ENCODE measurements at regions not wholly inside any gene's neighbourhood (a gene's known extent, or its start where the extent isn't known, plus 50 kb on each side); places are given as distances from the start of the nearest gene placed in this dataset.
A peak's percentile ranks its signal among the peaks of the same experiment; 100 is the strongest.

- Histone ChIP-seq H3K27ac (no peak overlapping the region), H3K36me3 (no peaks in the 10 kb centered on the region), H3K4me1 (no peaks in the 10 kb centered on the region), H3K9me3 (no peaks in the 10 kb centered on the region), H3K27me3 (no peaks in the 10 kb centered on the region), H3K4me3 (no peak overlapping the region)
- intact Hi-C loops (cut with DNase I): no loop called here
- TF ChIP-seq CTCF (IDR thresholded peaks at IDR 0.05): no peak
- DNase-seq (no peak), ATAC-seq (no peak)
Measured at GRCh38 chr4:112876316-112876715, 173.1 kb upstream of the ANK2 start.

- Histone ChIP-seq H3K27me3 (no peaks in the 10 kb centered on the region), H3K36me3 (no peaks in the 10 kb centered on the region), H3K27ac (no peak overlapping the region), H3K4me1 (no peaks in the 10 kb centered on the region), H3K4me3 (peak overlapping the region; percentile 26), H3K9me3 (no peaks in the 10 kb centered on the region)
- intact Hi-C loops (cut with DNase I): no loop called here
- DNase-seq: no peak
- no peak for TF ChIP-seq CTCF (IDR thresholded peaks at IDR 0.05)
- no peak for ATAC-seq
Measured at GRCh38 chr4:112881842-112882241, 167.6 kb upstream of the ANK2 start.

GRCh38 chr4:112882286-112882685 is 167.2 kb upstream of the ANK2 start:
- DNase-seq: no peak
- ATAC-seq: no peak
- intact Hi-C loops (cut with DNase I): no loop called here
- no peak for TF ChIP-seq CTCF (IDR thresholded peaks at IDR 0.05)
- no peaks in the 10 kb centered on the region for H3K36me3 ChIP-seq
- H3K9me3 ChIP-seq: no peaks in the 10 kb centered on the region
- no peaks in the 10 kb centered on the region for H3K4me1 ChIP-seq
- no peaks in the 10 kb centered on the region for H3K27me3 ChIP-seq
- H3K27ac ChIP-seq: no peak overlapping the region
- H3K4me3 ChIP-seq: peak overlapping the region; percentile 26

- ATAC-seq (no peak), DNase-seq (no peak)
- H3K4me1 ChIP-seq: no peaks in the 10 kb centered on the region
- H3K27ac ChIP-seq: no peak overlapping the region
- H3K27me3 ChIP-seq: no peaks in the 10 kb centered on the region
- H3K4me3 ChIP-seq: no peak overlapping the region
- H3K36me3 ChIP-seq: no peaks in the 10 kb centered on the region
- intact Hi-C loops (cut with DNase I): no loop called here
- TF ChIP-seq CTCF (IDR thresholded peaks at IDR 0.05): no peak
- no peaks in the 10 kb centered on the region for H3K9me3 ChIP-seq
Measured at GRCh38 chr4:112884406-112884805, 165.0 kb upstream of the ANK2 start.

GRCh38 chr4:112885897-112886296 is 163.6 kb upstream of the ANK2 start:
- DNase-seq: no peak
- no peaks in the 10 kb centered on the region for H3K9me3 ChIP-seq
- no peak for TF ChIP-seq CTCF (IDR thresholded peaks at IDR 0.05)

GRCh38 chr4:112888622-112889021 is 160.8 kb upstream of the ANK2 start:
- intact Hi-C loops (cut with DNase I): no loop called here
- Histone ChIP-seq H3K4me1 (no peaks in the 10 kb centered on the region), H3K27me3 (no peaks in the 10 kb centered on the region), H3K4me3 (no peak overlapping the region), H3K27ac (no peak overlapping the region), H3K36me3 (no peaks in the 10 kb centered on the region), H3K9me3 (no peaks in the 10 kb centered on the region)
- DNase-seq (no peak), ATAC-seq (no peak)
- TF ChIP-seq CTCF (IDR thresholded peaks at IDR 0.05): no peak

More at GRCh38 chr4:112885897-112886296, 163.6 kb upstream of the ANK2 start:
- Histone ChIP-seq H3K36me3 (no peaks in the 10 kb centered on the region), H3K4me3 (no peak overlapping the region), H3K27ac (no peak overlapping the region), H3K27me3 (no peaks in the 10 kb centered on the region), H3K4me1 (no peaks in the 10 kb centered on the region)
- intact Hi-C loops (cut with DNase I): no loop called here
- no peak for ATAC-seq

All from upper lobe of right lung (tissue), 1 donor.